ENCODE measurements at regions not wholly inside any gene's neighbourhood (a gene's known extent, or its start where the extent isn't known, plus 50 kb on each side); places are given as distances from the start of the nearest gene placed in this dataset.
"Not testable (repeated sequence)": the region's sequence is repeated elsewhere in the genome, so short reads cannot be mapped to it uniquely, and the experiment has no call there.

DNA sequence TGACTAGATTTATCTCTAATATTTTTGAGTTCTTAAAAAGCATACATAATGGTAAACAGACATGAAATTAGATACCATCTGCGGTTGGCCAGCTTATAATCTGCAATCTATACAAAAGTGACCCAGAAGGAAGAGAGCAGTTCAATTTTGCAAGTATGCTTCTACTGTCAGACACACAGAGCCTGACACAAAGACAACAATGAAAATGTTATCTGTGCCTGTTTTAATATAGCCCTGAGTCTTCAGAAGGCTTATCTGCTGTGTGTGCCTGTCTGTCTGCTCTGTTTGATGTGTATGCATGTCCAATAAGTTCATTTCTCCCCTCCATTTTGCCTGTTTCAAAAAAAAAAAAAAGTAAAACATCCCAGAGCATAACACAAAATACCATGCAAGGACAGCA, 73.3 kb upstream of the FHIP2A start:
- no peak for DNase-seq (ENCODE audit: extremely low spot score)
- POLR2A ChIA-PET = no interaction called here
- TF ChIP-seq, protein P1, sequence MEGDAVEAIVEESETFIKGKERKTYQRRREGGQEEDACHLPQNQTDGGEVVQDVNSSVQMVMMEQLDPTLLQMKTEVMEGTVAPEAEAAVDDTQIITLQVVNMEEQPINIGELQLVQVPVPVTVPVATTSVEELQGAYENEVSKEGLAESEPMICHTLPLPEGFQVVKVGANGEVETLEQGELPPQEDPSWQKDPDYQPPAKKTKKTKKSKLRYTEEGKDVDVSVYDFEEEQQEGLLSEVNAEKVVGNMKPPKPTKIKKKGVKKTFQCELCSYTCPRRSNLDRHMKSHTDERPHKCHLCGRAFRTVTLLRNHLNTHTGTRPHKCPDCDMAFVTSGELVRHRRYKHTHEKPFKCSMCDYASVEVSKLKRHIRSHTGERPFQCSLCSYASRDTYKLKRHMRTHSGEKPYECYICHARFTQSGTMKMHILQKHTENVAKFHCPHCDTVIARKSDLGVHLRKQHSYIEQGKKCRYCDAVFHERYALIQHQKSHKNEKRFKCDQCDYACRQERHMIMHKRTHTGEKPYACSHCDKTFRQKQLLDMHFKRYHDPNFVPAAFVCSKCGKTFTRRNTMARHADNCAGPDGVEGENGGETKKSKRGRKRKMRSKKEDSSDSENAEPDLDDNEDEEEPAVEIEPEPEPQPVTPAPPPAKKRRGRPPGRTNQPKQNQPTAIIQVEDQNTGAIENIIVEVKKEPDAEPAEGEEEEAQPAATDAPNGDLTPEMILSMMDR (IDR thresholded peaks at IDR 0.05; ENCODE audit: control extremely low read depth, extremely low read depth, low read depth, missing control alignments) = no peak
- CTCF ChIA-PET = interaction anchor here (1.0 kb wide), 1 partner anchor 10 kb away, joined by 3 read pairs; no protein-coding TSS in a partner anchor

DNA sequence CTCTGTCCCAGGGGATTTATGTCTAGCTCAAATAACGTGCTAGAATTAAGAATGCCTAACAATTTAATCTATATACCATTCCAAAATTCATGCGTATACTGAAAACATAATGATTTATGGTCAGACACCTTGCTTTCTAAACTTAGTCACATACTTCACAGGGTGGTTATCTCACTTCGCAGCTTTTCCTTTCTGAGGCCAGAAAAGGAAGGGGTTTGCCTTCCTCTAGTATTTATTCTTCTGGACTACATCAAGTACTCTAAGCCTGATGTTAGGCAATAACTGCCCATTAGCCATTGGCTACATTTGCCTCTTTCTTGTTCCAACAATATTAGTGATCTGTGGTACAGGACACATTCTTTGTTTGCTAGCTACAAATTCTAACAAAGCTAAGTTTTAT, 72.6 kb upstream of the FHIP2A start:
- ChIA-PET POLR2A (no interaction called here), CTCF (interaction anchor here (1.0 to 1.2 kb wide), 2 partner anchors 11 to 72 kb away, joined by 3 to 4 read pairs; partner anchors contain the start of gene FHIP2A)
- no peak for DNase-seq (ENCODE audit: extremely low spot score)
- TF ChIP-seq, protein P1 (IDR thresholded peaks at IDR 0.05; ENCODE audit: control extremely low read depth, extremely low read depth, low read depth, missing control alignments) = no peak

DNA sequence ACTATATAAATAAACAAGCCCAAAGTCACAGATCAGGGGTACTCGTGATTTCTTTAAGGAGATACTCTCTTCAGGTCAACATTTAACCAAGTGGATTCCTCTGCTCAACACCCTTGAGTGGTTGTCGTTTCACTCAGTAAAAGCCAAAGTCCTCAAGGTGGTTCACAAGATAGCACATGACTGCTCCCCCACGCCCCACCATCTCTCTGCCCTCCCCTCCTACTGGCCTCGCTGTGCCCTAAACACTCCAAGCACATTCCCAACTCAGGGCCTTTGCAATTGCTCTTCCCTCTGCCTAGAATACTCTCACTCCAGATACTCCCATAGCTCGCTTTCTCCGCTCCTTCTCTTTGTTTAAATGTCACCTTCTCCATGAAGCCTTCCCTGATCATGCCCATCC, 72.1 kb upstream of the FHIP2A start:
- ChIA-PET CTCF (interaction anchor here (1.0 to 1.2 kb wide), 2 partner anchors 11 to 72 kb away, joined by 3 to 4 read pairs; partner anchors contain the start of gene FHIP2A), POLR2A (no interaction called here)
- no peak for DNase-seq (ENCODE audit: extremely low spot score)
- TF ChIP-seq, protein P1 (IDR thresholded peaks at IDR 0.05; ENCODE audit: control extremely low read depth, extremely low read depth, low read depth, missing control alignments) = no peak

DNA sequence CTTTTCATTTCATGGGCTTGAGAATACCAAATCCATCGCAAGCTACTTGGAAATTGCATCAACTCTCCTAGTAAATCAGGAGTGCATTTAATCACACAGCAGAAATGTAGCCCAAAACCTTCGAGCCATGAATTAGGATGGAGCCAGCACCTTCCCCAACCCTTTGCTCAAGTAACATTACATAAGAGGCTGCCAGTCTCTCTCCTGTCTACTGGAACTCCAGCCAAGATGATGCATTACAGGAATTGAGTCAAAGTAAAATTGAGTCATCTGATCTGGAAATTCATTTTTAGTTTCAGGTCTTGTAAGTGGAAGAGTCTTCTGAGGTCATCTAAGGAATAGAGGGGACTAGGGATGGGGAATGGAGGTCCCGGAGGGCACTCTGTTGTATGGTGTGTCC, 69.7 kb upstream of the FHIP2A start:
- CTCF ChIA-PET = interaction anchor here (0.8 kb wide), 1 partner anchor 10 kb away, joined by 3 read pairs; no protein-coding TSS in a partner anchor
- POLR2A ChIA-PET = no interaction called here
- TF ChIP-seq, protein P1 (IDR thresholded peaks at IDR 0.05; ENCODE audit: control extremely low read depth, extremely low read depth, low read depth, missing control alignments) = no peak
- DNase-seq (ENCODE audit: extremely low spot score) = no peak

DNA sequence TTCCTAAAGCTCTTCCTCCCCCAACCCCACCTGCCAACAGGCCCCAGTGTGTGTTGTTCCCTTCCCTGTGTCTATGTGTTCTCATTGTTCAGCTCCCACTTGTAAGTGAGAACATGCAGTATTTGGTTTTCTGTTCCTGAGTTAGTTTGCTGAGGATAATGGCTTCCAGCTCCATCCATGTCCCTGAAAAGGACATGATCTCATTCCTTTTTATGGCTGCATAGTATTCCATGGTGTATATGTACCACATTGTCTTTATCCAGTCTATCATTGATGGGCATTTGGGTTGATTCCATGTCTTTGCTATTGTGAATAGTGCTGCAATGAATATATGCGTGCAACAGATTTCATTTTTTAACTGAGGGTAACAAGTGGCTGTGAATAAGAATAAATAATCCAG, 69.0 kb upstream of the FHIP2A start:
- DNase-seq (ENCODE audit: extremely low spot score); POLR2A ChIA-PET: not testable (repeated sequence)
- CTCF ChIA-PET = interaction anchor here (0.8 to 1.5 kb wide), 2 partner anchors 9 to 11 kb away, joined by 3 read pairs; no protein-coding TSS in a partner anchor

DNA sequence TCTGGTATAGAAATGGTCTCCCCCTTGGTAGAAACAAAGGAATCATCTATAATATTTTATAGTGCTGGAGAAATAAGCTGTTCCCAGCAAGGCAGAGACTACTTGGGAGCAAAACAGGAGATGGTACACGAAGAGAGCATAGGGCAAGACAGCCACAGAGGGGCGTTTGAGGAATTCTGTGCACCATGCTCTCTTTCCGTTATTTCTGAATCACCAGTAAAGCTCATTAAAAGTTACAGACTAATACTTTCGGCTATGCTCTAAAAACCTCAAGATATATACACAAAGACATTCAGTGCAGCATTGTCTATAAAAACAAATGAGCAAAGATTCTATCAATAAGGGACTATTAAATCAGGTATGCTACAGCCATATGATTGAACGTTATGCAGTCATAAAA, 68.5 kb upstream of the FHIP2A start:
- ChIA-PET POLR2A (no interaction called here), CTCF (interaction anchor here (1.5 kb wide), 1 partner anchor 10 kb away, joined by 3 read pairs; no protein-coding TSS in a partner anchor)
- DNase-seq (ENCODE audit: extremely low spot score) = no peak
- TF ChIP-seq, protein P1 (IDR thresholded peaks at IDR 0.05; ENCODE audit: control extremely low read depth, extremely low read depth, low read depth, missing control alignments) = no peak

DNA sequence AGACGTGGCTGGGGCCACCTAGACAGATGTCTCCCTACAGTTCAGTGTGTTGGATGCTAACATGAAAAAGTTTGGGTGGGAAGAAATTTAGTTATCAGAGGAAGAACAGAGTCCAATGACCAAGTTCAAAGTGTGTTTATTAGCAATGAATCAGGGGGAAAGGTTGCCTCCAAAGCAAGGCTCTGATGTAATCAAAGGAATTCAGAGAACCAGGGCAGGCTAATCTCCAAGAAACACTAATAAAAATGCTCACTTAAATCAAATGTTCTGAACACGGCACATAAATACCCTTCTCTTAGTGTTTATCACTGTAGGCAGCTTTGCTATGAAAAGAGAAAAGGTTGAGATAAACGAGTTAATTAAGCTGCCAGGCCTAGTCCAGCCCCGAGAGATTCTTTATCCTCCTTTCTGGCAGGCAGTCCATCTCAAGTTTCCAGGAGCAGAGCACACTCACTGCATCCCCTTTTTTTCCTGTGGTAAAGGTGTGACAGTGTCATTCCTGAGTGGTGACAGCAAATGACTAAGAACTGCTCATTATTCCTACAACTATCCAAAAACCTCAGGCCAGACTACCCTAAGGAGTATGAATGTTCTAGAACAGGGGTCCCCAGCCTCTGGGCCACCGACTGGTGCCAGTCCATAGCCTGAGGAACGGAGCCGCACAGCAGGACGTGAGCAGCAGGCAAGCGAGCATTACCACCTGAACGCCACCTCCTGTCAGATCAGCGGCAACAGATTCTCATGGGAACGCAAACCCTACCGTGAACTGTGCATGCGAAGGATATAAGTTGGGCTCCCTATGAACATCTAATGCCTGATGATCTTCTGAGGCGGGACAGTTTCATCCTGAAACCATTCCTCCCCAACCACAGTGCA, 66.9 kb upstream of the FHIP2A start:
- TF ChIP-seq, protein P1 (IDR thresholded peaks at IDR 0.05; ENCODE audit: control extremely low read depth, extremely low read depth, low read depth, missing control alignments) = no peak
- no peak for DNase-seq (ENCODE audit: extremely low spot score)
- ChIA-PET CTCF (no interaction called here), POLR2A (no interaction called here)
